Ovary (tissue), 7 donors: ENCODE measurements at regions not wholly inside any gene's neighbourhood (a gene's known extent, or its start where the extent isn't known, plus 50 kb on each side); places are given as distances from the start of the nearest gene placed in this dataset.

Experiments used
- DNase-seq, 5 donors: peaks; one replicate each; pipeline ENCODE4 v3.0.0-alpha.2; 2019 to 2020
- H3K27ac ChIP-seq, 2 donors: fragments of 200-600 bp; one replicate each; pipeline versions ENCODE4 v1.5.1 to v1.8.0; 2019 to 2022
- H3K27me3 ChIP-seq: fragments of 200-600 bp; one replicate; pipeline ENCODE4 v1.8.0; 2022
- H3K36me3 ChIP-seq: fragments of 200-600 bp; sonication (generic); one replicate; pipeline ENCODE4 v1.5.1; 2019
- H3K4me1 ChIP-seq: one replicate; pipeline ENCODE4 v1.8.1; 2013; ENCODE audit warnings: mild to moderate bottlenecking, moderate library complexity; ENCODE audit not compliant: insufficient read depth
- H3K4me3 ChIP-seq: fragments of 200-600 bp; sonication (generic); one replicate; pipeline ENCODE4 v1.5.1; 2017
- H3K9me3 ChIP-seq, 2 donors: fragments of 200-600 bp in 1 of 2; sonication (generic) in 1 of 2; one replicate each; pipeline versions ENCODE4 v1.5.1 to v1.8.1; 2013 to 2019; ENCODE audit warnings: mild to moderate bottlenecking in 1 of 2, moderate library complexity in 1 of 2
- EP300 ChIP-seq: sonication (generic); formaldehyde crosslinking; IDR thresholded peaks from one replicate; pipeline ENCODE4 v1.6.1; 2017; ENCODE audit warnings: antibody characterized with exemption
- POLR2A ChIP-seq: fragments of 450-650 bp; IDR thresholded peaks from one replicate; pipeline ENCODE4 v1.6.1; 2017; ENCODE audit warnings: antibody characterized with exemption, mild to moderate bottlenecking, moderate library complexity
- WGBS, 3 donors: extraction: QIAGEN DNeasy Blood & Tissue Kit in 1 of 3; methylation state at CpG; one replicate each; pipeline versions ENCODE4 v1.1.5 to v1.1.7; 2013 to 2017; 5-methylcytosine and 5-hydroxymethylcytosine counted together
- intact Hi-C, 4 donors: fragments of 100-400 bp; cut with DNase I; formaldehyde crosslinking; loops; one replicate each; pipeline versions ENCODE4 v1.11.0 to v1.15.1; 2022 to 2023
- TF ChIP-seq, protein P1 (sequence below), 3 donors: fragments of 450-650 bp in 2 of 3; fragments of 200-600 bp in 1 of 3; IDR thresholded peaks; one replicate each; pipeline versions ENCODE4 v1.5.1 to v1.8.0; 2016 to 2022; ENCODE audit warnings: antibody characterized with exemption in 3 of 3, mild to moderate bottlenecking in 1 of 3
- donor health status: DM: no; HTN: no; CAD: no; lungs with moderate emphysema.
- donor health status: DM: no; HTN: no; CAD: no.
- donor health status: Bipolar disorder and iron deficiency.
- donor health status: DM: no; HTN: no; CAD: no.
- donor health status: DM: yes; HTN: yes; CAD: no.

DNA sequence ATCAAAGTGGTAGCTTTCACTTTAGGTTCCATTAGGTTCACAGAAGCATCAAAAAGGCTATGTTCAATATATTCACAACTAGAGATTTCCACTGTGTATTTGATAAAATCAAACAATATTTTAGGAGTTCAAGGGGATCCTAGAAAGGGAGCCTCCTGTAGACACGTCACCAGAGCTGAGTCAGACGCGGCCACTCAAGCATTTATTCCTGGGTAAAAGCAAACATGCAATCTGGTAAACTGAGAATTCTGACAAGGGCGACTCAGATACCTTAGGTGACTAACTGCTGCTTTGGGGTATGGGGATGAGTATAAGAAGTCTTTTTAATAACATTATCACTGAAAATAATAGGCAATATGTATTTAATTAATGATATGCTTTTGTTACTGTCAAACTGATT lies 118.7 kb upstream of the HMGN3 start:
- WGBS, 3 donors: 93% methylated on average over 4 of the region's 4 CpGs
- no peaks in the 10 kb centered on the region for H3K4me1 ChIP-seq
- no peaks in the 10 kb centered on the region for H3K9me3 ChIP-seq
- H3K27me3 ChIP-seq: no peaks in the 10 kb centered on the region
- no peak for TF ChIP-seq EP300
- TF ChIP-seq, protein P1, sequence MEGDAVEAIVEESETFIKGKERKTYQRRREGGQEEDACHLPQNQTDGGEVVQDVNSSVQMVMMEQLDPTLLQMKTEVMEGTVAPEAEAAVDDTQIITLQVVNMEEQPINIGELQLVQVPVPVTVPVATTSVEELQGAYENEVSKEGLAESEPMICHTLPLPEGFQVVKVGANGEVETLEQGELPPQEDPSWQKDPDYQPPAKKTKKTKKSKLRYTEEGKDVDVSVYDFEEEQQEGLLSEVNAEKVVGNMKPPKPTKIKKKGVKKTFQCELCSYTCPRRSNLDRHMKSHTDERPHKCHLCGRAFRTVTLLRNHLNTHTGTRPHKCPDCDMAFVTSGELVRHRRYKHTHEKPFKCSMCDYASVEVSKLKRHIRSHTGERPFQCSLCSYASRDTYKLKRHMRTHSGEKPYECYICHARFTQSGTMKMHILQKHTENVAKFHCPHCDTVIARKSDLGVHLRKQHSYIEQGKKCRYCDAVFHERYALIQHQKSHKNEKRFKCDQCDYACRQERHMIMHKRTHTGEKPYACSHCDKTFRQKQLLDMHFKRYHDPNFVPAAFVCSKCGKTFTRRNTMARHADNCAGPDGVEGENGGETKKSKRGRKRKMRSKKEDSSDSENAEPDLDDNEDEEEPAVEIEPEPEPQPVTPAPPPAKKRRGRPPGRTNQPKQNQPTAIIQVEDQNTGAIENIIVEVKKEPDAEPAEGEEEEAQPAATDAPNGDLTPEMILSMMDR (IDR thresholded peaks at IDR 0.05): no peak
- no peak for TF ChIP-seq POLR2A
- intact Hi-C loops: no loop called here
- no peak overlapping the region for H3K4me3 ChIP-seq
- no peaks in the 10 kb centered on the region for H3K36me3 ChIP-seq
- H3K27ac ChIP-seq: no peak overlapping the region
- DNase-seq: no peak

DNA sequence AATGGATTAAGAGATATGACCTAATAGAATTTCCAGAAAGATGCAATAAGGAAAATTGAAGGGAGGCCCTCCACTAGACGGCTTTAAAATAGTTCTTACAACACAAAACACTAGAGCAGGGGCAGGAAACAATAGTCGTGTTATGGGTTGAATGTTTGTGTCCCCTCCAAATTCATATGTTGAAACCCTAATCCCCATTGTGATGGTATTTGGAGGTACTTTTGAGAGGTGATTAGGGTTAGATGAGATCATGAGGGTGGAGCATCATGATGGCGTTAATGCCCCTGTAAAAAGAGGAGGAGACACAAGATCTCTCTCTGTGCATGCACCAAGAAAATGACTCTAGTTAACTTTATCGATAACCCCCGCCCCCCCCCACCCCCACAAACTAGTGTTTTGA lies 104.0 kb upstream of the HMGN3 start:
- intact Hi-C loops: no loop called here
- no peak overlapping the region for H3K4me3 ChIP-seq
- TF ChIP-seq, protein P1 (IDR thresholded peaks at IDR 0.05): no peak
- TF ChIP-seq POLR2A: no peak
- no peak for TF ChIP-seq EP300
- H3K36me3 ChIP-seq: no peaks in the 10 kb centered on the region
- no peaks in the 10 kb centered on the region for H3K9me3 ChIP-seq
- 63 to 71% (median 67%) methylated on average over 5 of the region's 5 CpGs for WGBS, 3 donors
- no peak for DNase-seq
- H3K27me3 ChIP-seq: no peaks in the 10 kb centered on the region
- H3K27ac ChIP-seq: no peak overlapping the region
- H3K4me1 ChIP-seq: no peaks in the 10 kb centered on the region

DNA sequence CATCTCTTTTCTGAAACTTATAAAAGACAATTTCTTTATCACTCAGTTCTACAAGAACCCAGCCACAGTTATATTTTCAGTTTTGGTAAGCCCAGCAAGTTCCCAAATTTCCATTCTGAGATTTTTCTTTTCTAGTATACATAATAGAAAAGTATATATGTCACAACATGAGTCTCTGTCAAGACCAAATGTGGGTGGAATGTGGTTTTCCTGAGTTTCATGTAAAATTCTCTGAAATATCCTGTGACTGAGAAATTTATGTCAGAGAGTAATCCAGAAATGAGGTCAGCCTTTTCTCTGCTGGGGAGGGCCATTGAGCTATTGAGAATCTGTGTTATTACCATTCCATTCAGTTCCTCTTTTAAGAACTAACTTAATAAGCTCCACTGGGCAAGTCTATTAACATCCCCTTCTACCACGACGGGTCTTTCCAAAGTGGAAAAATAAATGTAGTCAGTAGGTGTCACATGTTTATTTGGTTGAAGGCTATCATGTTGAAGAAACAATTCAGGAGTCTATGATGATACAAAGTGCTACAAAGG lies 100.7 kb upstream of the HMGN3 start:
- Histone ChIP-seq H3K4me1 (no peaks in the 10 kb centered on the region), H3K9me3 (no peaks in the 10 kb centered on the region), H3K4me3 (no peak overlapping the region), H3K27me3 (no peaks in the 10 kb centered on the region), H3K27ac (no peak overlapping the region), H3K36me3 (no peaks in the 10 kb centered on the region)
- WGBS, 3 donors: 74 to 84% (median 81%) methylated on average over 2 of the region's 2 CpGs
- no peak for DNase-seq
- TF ChIP-seq, protein P1 (IDR thresholded peaks at IDR 0.05): no peak
- TF ChIP-seq POLR2A (no peak), EP300 (no peak)
- intact Hi-C loops: no loop called here

DNA sequence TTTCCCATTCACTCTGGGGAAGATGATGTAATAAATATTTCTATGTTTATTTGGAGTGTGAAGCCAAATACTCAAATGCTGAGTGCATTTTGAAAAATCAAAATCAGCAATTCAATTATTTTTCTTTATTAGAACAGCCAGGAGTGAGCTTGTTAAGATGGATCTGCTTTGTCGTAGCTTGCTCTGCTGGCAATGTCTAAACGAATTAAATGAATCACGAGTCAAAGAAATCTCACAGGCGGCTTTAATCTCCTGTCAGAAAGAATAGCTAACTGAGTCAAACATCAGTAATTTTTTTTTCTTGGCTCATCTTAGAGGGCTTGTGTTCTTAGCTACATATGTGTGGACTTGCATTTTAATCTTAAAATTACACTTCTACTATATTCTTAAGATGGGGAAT lies 100.2 kb upstream of the HMGN3 start:
- no peak for DNase-seq
- WGBS, 3 donors: 48 to 63% (median 59%) methylated on average over 4 of the region's 4 CpGs
- intact Hi-C loops: no loop called here
- no peaks in the 10 kb centered on the region for H3K27me3 ChIP-seq
- no peaks in the 10 kb centered on the region for H3K9me3 ChIP-seq
- H3K4me3 ChIP-seq: no peak overlapping the region
- H3K27ac ChIP-seq: no peak overlapping the region
- TF ChIP-seq EP300 (no peak), POLR2A (no peak)
- TF ChIP-seq, protein P1 (IDR thresholded peaks at IDR 0.05): no peak
- no peaks in the 10 kb centered on the region for H3K36me3 ChIP-seq
- no peaks in the 10 kb centered on the region for H3K4me1 ChIP-seq

DNA sequence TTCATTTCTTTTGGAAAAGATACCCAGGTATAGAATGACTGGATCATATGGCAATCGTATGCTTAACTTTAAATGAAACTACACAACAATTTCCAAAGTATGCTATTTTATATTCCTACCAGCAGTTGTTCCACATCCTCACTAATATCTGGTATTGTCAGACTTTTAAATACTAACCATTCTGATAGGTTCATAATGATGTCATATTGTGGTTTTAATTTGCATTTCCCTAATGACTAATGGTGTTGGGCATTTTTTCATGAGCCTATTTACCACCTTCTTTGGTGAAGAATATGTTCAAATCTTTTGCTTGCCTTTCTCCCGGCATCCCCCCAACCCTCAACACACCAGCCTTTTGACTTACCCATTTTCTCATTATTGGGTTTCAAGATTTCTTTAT lies 96.2 kb upstream of the HMGN3 start:
- Histone ChIP-seq H3K27me3 (no peaks in the 10 kb centered on the region), H3K4me3 (no peak overlapping the region), H3K9me3 (no peaks in the 10 kb centered on the region), H3K4me1 (no peaks in the 10 kb centered on the region), H3K36me3 (no peaks in the 10 kb centered on the region), H3K27ac (no peak overlapping the region)
- intact Hi-C loops: no loop called here
- 90 to 94% (median 94%) methylated on average over 2 of the region's 2 CpGs for WGBS, 3 donors
- no peak for DNase-seq
- TF ChIP-seq, protein P1 (IDR thresholded peaks at IDR 0.05): no peak
- TF ChIP-seq EP300 (no peak), POLR2A (no peak)
